Right atrium auricular region (tissue), 2 donors: ENCODE measurements at regions not wholly inside any gene's neighbourhood (a gene's known extent, or its start where the extent isn't known, plus 50 kb on each side); places are given as distances from the start of the nearest gene placed in this dataset.

Experiments
- DNase-seq: peaks from one replicate; pipeline ENCODE4 v3.0.0-alpha.2; 2019; ENCODE audit warnings: low spot score
- H3K27ac ChIP-seq, 2 donors: fragments of 200-600 bp; sonication (generic); 1 replicate in 1 of 2; 2 replicates in 1 of 2; pipeline ENCODE4 v1.5.1; 2016 to 2019
- H3K27me3 ChIP-seq, 2 donors: fragments of 200-600 bp; sonication (generic); one replicate each; pipeline versions ENCODE4 v1.5.1 to v1.6.0; 2017 to 2019
- H3K36me3 ChIP-seq: fragments of 200-600 bp; sonication (generic); one replicate; pipeline ENCODE4 v1.5.1; 2016
- H3K4me1 ChIP-seq, 2 donors: fragments of 200-600 bp; sonication (generic); one replicate each; pipeline versions ENCODE4 v1.5.1 to v1.6.0; 2017 to 2019
- H3K4me3 ChIP-seq, 2 donors: fragments of 200-600 bp; sonication (generic); 1 replicate in 1 of 2; 2 replicates in 1 of 2; pipeline ENCODE4 v1.5.1; 2017 to 2019; ENCODE audit warnings: mild to moderate bottlenecking in 1 of 2, moderate library complexity in 1 of 2
- H3K9me3 ChIP-seq, 2 donors: fragments of 200-600 bp; sonication (generic); one replicate each; pipeline ENCODE4 v1.5.1; 2019
- CTCF ChIP-seq, 2 donors: fragments of 200-600 bp; sonication (generic); IDR thresholded peaks; one replicate each; pipeline ENCODE4 v1.5.1; 2019; ENCODE audit warnings: antibody characterized with exemption in 2 of 2

GRCh38 chr4:157908691-157909090 lies 264.1 kb downstream of the GASK1B start:
- Histone ChIP-seq H3K4me3 (no peak overlapping the region), H3K4me1 (no peaks in the 10 kb centered on the region), H3K36me3 (no peaks in the 10 kb centered on the region), H3K27ac (no peak overlapping the region), H3K9me3 (no peaks in the 10 kb centered on the region), H3K27me3 (no peaks in the 10 kb centered on the region)
- no peak for DNase-seq
- no peak for TF ChIP-seq CTCF (IDR thresholded peaks at IDR 0.05)

GRCh38 chr4:157908031-157908430 lies 264.8 kb downstream of the GASK1B start:
- DNase-seq = no peak
- H3K36me3 ChIP-seq = no peaks in the 10 kb centered on the region
- no peak for TF ChIP-seq CTCF (IDR thresholded peaks at IDR 0.05)
- no peak overlapping the region for H3K27ac ChIP-seq
- H3K27me3 ChIP-seq = no peaks in the 10 kb centered on the region
- no peak overlapping the region for H3K4me3 ChIP-seq
- no peaks in the 10 kb centered on the region for H3K4me1 ChIP-seq
- H3K9me3 ChIP-seq = no peaks in the 10 kb centered on the region

GRCh38 chr4:157907226-157907946 lies 265.4 kb downstream of the GASK1B start:
- H3K27me3 ChIP-seq = no peaks in the 10 kb centered on the region
- H3K36me3 ChIP-seq = no peaks in the 10 kb centered on the region
- TF ChIP-seq CTCF (IDR thresholded peaks at IDR 0.05) = no peak
- H3K4me1 ChIP-seq = no peaks in the 10 kb centered on the region
- no peak overlapping the region for H3K27ac ChIP-seq
- no peaks in the 10 kb centered on the region for H3K9me3 ChIP-seq
- no peak overlapping the region for H3K4me3 ChIP-seq
- no peak for DNase-seq

GRCh38 chr4:157898836-157899605 lies 273.8 kb downstream of the GASK1B start:
- no peak overlapping the region for H3K27ac ChIP-seq
- H3K27me3 ChIP-seq = no peaks in the 10 kb centered on the region

GRCh38 chr4:157897855-157898370 lies 274.9 kb downstream of the GASK1B start:
- no peak overlapping the region for H3K27ac ChIP-seq
- H3K4me1 ChIP-seq = no peaks in the 10 kb centered on the region
- no peaks in the 10 kb centered on the region for H3K36me3 ChIP-seq
- no peaks in the 10 kb centered on the region for H3K27me3 ChIP-seq
- peaks cover 0 to 7% of the 10 kb centered on the region in 2 donors for H3K9me3 ChIP-seq
- H3K4me3 ChIP-seq = no peak overlapping the region
- DNase-seq = no peak
- no peak for TF ChIP-seq CTCF (IDR thresholded peaks at IDR 0.05)

More at GRCh38 chr4:157898836-157899605, 273.8 kb downstream of the GASK1B start:
- no peak for DNase-seq
- Histone ChIP-seq H3K4me3 (no peak overlapping the region), H3K4me1 (no peaks in the 10 kb centered on the region), H3K36me3 (no peaks in the 10 kb centered on the region), H3K9me3 (peaks cover 0 to 7% of the 10 kb centered on the region in 2 donors)
- no peak for TF ChIP-seq CTCF (IDR thresholded peaks at IDR 0.05)
